ENCODE measurements at regions not wholly inside any gene's neighbourhood (a gene's known extent, or its start where the extent isn't known, plus 50 kb on each side); places are given as distances from the start of the nearest gene placed in this dataset.
A peak's percentile ranks its signal among the peaks of the same experiment; 100 is the strongest.

DNA sequence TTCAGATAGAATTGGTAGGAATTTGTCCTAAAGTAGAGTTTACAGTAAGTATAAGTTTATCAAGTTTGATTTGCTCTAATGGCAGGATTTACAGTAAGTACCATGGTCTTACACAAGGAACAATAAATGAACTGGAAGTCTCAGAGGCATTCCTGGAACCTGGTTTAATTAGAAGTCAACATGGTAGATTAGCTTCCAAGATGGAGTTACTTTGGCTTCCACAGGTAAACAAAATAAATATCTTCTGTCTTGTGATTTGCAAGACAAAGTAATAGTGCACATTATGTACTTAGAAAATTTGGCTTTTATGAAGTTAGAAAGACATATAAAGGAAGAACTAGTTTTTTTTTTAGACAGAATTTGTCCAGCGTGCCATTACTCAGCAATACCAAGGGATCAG, 190.7 kb downstream of the GLUD2 start:
- TF ChIP-seq, protein P1, sequence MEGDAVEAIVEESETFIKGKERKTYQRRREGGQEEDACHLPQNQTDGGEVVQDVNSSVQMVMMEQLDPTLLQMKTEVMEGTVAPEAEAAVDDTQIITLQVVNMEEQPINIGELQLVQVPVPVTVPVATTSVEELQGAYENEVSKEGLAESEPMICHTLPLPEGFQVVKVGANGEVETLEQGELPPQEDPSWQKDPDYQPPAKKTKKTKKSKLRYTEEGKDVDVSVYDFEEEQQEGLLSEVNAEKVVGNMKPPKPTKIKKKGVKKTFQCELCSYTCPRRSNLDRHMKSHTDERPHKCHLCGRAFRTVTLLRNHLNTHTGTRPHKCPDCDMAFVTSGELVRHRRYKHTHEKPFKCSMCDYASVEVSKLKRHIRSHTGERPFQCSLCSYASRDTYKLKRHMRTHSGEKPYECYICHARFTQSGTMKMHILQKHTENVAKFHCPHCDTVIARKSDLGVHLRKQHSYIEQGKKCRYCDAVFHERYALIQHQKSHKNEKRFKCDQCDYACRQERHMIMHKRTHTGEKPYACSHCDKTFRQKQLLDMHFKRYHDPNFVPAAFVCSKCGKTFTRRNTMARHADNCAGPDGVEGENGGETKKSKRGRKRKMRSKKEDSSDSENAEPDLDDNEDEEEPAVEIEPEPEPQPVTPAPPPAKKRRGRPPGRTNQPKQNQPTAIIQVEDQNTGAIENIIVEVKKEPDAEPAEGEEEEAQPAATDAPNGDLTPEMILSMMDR (conservative IDR thresholded peaks at IDR 0.05), result no peak
- peaks cover 2% of the 10 kb centered on the region for H3K36me3 Mint-ChIP-seq (ENCODE audit: low read depth)
- no peaks in the 10 kb centered on the region for H3K4me1 Mint-ChIP-seq
- no peak overlapping the region for H3K27ac Mint-ChIP-seq (ENCODE audit: unreplicated experiment)
- H3K27me3 Mint-ChIP-seq (ENCODE audit: low read depth), result no peaks in the 10 kb centered on the region
- no peak overlapping the region for H3K4me3 Mint-ChIP-seq
- peaks cover 19% of the 10 kb centered on the region for H3K9me3 Mint-ChIP-seq
- DNase-seq (ENCODE audit: low read depth, low spot score), result no peak

DNA sequence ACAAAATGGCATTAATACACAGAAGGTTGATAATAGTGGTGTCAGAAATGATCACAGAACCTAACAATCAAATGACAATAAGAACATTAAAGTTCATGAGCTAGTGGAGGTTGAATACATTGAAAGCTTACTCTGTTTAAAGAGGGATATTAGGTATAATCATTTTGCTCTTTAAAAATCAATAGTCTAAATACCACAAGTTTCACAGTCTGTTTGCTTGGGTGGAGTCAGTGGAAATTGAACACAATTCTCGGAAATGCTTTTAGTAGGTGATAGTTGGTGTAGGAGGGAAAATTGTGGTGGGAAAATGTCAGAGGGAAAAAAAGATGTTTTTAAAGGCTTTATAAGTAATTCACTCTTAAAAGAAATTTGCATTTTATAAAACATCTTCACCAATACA, 197.1 kb downstream of the GLUD2 start:
- Mint-ChIP-seq H3K36me3 (ENCODE audit: low read depth) (peaks cover 4% of the 10 kb centered on the region), H3K4me1 (peaks cover 25% of the 10 kb centered on the region), H3K9me3 (peaks cover 7% of the 10 kb centered on the region), H3K27me3 (ENCODE audit: low read depth) (no peaks in the 10 kb centered on the region), H3K4me3 (no peak overlapping the region), H3K27ac (ENCODE audit: unreplicated experiment) (no peak overlapping the region)
- TF ChIP-seq, protein P1 (conservative IDR thresholded peaks at IDR 0.05), result no peak
- DNase-seq (ENCODE audit: low read depth, low spot score), result no peak

DNA sequence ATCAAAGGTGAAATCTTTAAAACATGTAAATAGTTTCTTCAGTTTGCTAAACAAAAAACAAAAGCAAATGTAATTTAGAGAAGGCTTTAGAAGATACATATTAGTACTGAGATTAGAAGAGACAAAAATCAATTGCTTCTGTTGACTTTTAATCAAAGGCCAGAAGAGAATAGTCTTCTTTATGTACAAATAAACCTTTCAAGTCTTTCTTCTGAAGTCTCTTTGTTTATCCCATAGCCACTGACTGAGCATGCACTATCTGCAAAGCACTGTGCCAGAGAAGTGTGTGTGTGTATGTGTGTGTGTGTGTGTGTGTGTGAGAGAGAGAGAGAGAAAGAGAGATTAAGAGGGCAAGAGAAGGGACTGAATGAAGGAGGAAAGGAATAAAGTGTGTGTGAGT, 198.4 kb downstream of the GLUD2 start:
- peak overlapping the region; percentile 16 for H3K4me3 Mint-ChIP-seq
- TF ChIP-seq, protein P1 (conservative IDR thresholded peaks at IDR 0.05), result no peak
- H3K9me3 Mint-ChIP-seq, result peaks cover 6% of the 10 kb centered on the region
- peaks cover 5% of the 10 kb centered on the region for H3K36me3 Mint-ChIP-seq (ENCODE audit: low read depth)
- peak; percentile 16 for DNase-seq (ENCODE audit: low read depth, low spot score)
- H3K27ac Mint-ChIP-seq (ENCODE audit: unreplicated experiment), result no peak overlapping the region
- H3K27me3 Mint-ChIP-seq (ENCODE audit: low read depth), result no peaks in the 10 kb centered on the region
- peaks cover 25% of the 10 kb centered on the region for H3K4me1 Mint-ChIP-seq

DNA sequence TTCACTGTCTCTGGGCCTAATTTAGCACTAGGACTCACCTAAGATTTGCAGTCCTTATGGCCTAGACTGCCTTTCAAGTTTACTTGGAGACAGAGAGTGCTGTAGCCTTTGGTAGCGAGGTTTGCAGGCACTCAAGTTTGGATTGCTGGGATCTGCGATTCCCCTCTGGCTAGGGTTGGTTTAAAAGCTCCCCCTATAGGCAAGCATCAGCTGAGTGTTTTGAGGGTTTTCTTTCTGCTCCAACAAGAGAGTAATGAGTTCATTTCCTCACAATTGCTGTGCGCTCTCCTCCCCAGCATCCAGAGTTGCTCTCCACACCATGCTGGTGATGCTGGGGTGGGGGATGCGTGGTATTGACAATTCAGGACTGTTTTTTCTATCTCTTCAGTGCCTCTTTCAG, 206.9 kb downstream of the GLUD2 start:
- no peak for DNase-seq (ENCODE audit: low read depth, low spot score)
- TF ChIP-seq, protein P1 (conservative IDR thresholded peaks at IDR 0.05), result no peak
- Mint-ChIP-seq H3K4me1 (no peaks in the 10 kb centered on the region), H3K4me3 (no peak overlapping the region), H3K9me3 (peaks cover 14% of the 10 kb centered on the region), H3K36me3 (ENCODE audit: low read depth) (peaks cover 12% of the 10 kb centered on the region), H3K27ac (ENCODE audit: unreplicated experiment) (no peak overlapping the region), H3K27me3 (ENCODE audit: low read depth) (no peaks in the 10 kb centered on the region)

DNA sequence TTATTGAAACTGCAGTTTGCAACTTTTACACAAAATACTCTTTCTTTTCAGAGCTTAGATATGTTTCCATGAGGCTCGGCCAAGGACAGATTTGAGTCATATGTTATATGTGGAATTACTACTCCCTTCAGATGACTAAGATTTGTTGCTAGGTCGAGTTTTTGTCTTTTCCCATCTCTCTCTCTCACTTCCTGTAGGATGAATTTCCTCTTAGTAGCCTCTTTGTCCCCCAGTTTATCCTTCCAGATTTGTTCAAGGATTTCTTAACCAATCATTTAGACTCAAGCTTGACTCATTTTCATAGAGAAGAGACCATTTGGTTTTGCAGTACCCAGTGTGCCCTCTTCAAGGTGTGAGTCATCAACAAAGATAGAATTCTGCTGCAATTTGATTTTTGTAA, 209.2 kb downstream of the GLUD2 start:
- Mint-ChIP-seq H3K4me3 (no peak overlapping the region), H3K9me3 (peaks cover 6% of the 10 kb centered on the region), H3K27ac (ENCODE audit: unreplicated experiment) (no peak overlapping the region), H3K4me1 (no peaks in the 10 kb centered on the region), H3K27me3 (ENCODE audit: low read depth) (no peaks in the 10 kb centered on the region), H3K36me3 (ENCODE audit: low read depth) (peaks cover 5% of the 10 kb centered on the region)
- TF ChIP-seq, protein P1 (conservative IDR thresholded peaks at IDR 0.05), result no peak
- no peak for DNase-seq (ENCODE audit: low read depth, low spot score)

DNA sequence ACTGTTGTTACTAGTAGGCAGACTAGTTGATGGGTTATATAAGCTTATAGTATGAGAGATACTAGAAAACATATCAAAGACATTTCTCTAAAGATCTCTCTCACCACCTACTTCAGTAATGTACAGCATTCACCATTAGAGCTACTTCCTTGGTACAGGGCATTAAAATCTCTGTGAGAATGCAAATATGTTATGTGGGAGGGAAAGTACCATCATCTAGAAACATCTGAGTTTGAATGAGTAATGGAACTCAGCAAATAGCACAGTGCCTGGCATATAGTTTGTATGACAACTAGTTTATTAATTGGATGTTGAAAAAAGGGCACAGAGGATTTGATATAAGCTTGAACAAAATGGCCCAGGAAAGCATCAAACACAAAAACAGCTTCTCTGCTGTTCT, 211.1 kb downstream of the GLUD2 start:
- TF ChIP-seq, protein P1 (conservative IDR thresholded peaks at IDR 0.05), result no peak
- Mint-ChIP-seq H3K27ac (ENCODE audit: unreplicated experiment) (no peak overlapping the region), H3K27me3 (ENCODE audit: low read depth) (no peaks in the 10 kb centered on the region), H3K4me3 (no peak overlapping the region), H3K4me1 (no peaks in the 10 kb centered on the region), H3K36me3 (ENCODE audit: low read depth) (no peaks in the 10 kb centered on the region), H3K9me3 (no peaks in the 10 kb centered on the region)
- DNase-seq (ENCODE audit: low read depth, low spot score), result no peak

Data from neural crest cell (in vitro differentiated cells).